GM19372 (cell line): ENCODE measurements at regions not wholly inside any gene's neighbourhood (a gene's known extent, or its start where the extent isn't known, plus 50 kb on each side); places are given as distances from the start of the nearest gene placed in this dataset.

Experiments used
- ATAC-seq: cut with Tn5 transposase; IDR thresholded peaks from one replicate; pipeline ENCODE4 v1.9.1; 2021; ENCODE audit warnings: mild to moderate bottlenecking, low read depth, moderate library complexity; ENCODE audit not compliant: unreplicated experiment

DNA sequence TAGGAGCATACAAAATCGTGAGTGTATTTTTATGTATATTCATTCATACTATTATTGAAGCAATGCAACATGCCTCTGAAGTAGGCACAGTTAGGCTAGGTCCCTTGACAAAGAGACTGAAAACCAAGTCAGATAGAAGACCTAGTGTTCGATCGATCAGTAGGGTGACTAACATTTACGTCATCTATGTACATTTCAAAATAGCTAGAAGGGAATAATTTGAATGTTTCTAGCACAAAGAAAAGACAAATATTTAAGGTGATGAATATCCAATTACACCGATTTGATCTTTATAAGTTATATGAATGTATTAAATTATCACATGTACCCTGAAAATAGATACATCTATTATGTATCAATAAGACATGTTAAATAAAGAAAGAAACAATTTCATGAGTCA, 610.1 kb downstream of the TOX3 start:
- ATAC-seq = no peak

DNA sequence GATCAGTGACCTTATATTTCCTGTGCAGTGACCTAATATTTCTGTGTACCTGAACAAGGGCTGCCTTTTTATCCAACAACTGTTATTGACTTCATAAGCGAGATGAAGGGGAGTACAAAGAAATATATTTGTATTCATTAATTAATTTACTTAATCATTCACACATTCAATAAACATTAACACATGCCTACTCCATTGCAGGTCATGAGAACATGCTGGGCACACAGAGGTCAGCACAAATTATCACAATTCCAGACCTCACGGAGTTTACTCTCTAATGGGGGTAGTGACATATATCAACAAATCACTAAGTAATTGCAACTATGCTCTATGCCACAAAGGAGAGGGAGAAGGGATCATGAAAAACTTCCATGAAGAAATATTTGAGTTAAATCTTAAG, 614.6 kb downstream of the TOX3 start:
- no peak for ATAC-seq

DNA sequence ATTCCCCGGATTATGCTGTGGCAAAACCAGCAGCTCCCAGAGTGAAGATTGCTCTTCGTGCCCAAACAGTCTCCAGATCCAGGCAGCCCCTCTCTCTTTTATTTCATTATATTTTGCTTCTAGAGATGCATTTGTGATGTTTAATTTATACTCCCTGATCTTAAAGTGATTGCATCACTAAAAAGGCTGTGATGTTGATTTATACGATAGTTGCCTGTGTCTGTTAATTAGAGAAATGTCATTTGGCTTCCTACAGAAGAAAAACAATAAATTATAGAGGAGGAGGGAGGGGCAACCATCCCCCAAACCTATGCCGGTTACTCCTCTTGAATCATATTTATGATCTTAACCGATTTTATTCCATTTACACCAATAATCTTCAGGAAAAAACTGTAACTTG, 615.3 kb downstream of the TOX3 start:
- no peak for ATAC-seq

DNA sequence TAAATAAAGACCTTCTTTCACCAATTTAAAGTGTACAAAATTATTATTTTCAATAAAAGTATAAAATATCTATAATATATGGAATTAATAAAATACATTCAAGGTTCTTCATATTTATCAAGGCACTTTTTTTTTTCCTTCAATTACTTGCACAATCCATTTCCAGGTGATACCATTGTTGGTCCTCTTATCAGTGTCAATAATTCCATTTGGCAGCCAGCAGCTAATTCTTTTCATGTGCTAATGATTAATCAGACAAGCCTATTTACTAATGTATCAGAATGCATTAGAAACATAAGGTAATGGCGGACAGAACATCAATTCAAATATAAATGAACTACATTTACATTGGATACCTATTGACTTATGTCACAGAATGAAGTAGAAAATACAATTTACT, 622.2 kb downstream of the TOX3 start:
- no peak for ATAC-seq

DNA sequence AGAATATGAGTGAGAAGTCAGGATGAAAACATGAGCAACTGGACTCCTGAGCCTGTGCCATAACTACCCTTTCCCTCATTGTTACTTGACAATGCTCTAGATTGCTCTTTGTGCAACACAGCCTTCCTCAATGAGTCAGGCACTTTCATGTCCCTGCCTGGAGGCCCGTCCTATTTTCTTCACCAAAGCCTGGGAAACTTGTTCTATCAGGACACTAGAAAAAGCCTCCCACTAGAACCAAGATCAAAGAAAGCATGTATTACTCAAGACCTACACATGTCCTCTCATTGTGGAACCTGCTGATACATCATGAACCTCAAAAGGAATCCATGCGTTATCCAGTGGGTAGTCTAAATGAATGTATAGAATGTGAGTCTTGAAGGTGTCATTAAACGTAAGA, 624.5 kb downstream of the TOX3 start:
- ATAC-seq = no peak

DNA sequence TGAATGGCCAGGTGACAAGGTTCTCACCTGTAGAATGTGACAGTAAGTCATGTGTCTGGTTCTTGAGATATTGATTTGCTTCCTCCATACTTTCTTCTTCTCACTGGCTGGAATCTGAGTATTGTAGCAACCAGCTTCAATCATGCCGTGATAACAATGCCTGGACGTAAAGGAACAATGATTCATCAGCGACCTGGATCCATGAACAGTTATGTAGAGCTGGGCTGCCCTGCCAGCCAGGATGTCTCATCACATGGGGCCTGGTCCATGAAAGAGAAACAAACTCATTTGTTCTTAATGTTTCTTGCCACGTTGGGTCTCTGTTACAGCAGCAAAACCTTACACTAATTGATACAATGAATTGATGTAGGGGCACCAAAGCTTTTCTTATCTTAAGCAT, 627.2 kb downstream of the TOX3 start:
- no peak for ATAC-seq

DNA sequence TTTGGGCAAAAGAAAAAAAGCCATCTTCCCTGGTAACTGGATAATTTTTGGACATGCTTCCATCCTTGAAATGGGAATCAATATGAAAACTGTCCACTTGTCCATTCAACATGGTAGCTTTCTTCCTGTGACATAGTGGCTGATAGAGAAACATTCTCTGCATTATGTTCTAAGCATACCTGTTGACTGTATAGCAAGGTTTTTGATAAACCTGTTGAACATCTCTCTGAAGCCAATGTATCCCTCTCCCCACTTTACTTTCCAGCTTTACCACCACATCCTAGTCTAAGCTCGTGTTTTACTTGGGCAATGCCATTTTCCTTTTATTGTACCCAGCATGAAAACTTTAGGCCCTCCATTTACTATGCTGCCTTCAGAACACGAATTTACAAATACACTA, 630.1 kb downstream of the TOX3 start:
- no peak for ATAC-seq

DNA sequence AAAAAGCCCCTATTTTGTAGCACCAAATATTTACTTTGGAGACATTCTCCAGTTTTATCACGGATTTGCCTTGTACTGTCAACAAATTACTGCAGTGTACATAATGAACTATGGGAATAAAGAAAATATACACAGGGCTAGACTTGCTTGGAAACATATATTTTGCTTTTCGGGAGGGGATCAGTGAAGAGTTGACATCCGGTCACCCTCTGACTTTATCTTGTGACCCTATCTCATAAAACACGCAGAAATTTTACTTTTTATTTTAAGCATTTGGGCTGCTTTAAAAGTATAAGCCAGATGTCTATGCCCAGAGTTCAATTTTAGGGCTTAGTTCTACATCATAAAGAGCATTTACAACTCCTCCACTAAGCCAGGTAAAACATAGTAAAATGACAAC, 630.7 kb downstream of the TOX3 start:
- no peak for ATAC-seq

DNA sequence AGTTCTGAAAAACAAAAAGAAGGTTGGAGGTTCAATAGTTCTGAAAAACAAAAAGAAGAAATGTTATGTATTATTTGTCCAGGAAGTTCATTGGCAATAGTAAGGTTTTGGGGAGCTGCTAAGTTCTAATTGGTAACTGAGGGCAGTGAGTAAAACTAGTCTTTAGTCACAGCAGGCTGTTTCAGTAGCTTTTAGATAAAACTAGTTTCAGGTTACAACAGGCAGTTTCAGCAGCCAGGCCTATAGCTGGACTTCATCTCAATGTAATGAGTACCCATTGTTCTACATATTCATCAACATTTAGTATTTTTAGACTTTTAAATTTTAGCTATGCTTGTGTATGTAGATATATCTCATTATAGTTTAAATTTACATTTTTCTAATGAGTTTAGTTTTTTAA, 639.3 kb downstream of the TOX3 start:
- no peak for ATAC-seq

DNA sequence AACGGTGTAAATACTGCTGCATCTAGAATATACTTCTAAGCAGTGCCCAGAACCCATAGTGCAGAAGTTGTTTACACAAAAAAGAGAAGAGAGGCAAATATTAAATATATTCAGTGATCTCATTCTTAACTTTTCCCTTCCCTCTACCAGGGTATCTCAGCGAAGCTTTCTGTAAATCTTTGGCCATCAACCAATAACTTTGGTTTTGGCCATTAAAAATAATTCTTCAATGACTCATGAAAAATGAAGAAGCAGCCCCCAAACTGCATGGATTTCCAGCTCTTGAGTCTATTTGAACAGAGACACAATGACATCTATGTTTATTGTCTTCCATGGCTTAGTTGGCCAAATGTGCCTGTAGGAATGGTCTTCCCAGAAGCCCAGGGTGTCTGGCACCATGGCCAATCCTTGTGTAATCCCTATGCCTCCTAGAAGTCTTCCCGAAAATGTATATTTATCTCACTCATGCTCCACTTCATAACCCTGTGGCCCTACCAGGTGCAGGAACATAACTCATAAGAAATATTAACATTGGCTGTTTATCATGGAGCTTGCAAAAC, 646.6 kb downstream of the TOX3 start:
- no peak for ATAC-seq

DNA sequence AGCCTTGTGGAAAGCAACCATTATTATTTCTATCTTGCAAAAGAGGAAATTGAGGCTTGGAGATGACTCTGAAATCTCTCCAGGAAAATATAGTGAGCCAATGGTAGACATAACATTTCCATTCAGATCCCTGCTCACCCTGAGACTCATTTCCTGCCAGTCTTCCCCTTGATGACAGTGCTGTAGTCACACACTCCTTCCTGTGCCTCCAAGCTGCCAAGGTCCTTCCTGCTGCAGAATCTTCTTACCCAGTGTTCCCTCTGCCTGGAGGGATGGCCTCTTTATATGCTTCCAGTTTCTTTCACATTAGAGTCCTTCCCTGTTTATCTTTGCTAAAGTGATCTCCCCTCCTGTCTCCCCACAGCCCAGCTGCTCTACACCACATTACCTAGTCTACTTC, 648.1 kb downstream of the TOX3 start:
- ATAC-seq = no peak

DNA sequence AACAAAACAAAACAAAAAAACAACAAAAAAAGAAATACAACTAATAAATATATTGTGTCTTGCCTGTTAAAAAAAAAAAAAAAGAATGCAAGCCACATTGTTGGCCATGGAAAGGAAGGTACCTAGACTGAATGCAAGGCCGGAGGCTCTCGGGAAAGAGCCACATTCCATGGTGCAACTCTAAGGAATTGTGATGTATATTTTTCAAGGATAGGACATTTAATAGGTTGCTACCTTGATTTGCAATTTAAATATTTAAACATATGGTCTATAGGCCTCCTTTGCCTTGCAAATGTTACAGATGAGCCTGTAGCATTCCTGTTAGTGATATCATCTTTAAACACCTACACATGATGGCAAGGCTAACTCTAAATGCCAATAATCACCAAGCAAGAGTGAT, 650.9 kb downstream of the TOX3 start:
- ATAC-seq = no peak

DNA sequence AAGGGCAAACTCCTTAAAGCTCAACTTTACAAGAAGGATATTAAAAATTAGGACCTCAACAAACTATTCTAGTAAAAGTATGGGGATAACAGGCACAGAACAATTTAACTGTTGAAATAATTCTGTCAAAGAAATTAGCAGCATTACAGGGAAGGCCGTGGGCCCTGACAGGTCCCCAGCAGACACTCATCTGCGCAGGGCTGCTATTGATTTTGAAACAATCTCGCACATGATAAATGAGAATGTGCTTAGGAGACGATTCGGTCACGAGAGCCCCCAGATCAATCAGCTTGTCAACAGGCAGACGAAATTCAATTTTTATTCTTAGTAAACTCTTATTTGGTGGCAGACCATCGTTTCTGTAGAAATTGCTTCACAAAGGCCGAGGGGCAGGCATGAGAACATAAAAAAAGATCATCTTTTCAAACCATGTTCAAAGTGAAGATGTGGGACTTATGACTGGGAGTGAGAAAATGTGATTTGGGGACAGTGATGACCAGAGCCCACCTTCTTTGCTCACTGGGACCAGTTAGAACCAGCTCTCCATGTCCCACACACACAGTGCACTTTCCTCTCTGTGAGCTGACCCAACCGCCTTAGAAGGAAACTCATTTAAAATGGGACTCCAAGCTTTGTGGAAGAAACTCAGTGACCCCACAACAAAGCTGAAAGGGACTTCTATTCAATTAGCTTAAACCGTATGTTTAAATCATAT, 654.5 kb downstream of the TOX3 start:
- no peak for ATAC-seq

DNA sequence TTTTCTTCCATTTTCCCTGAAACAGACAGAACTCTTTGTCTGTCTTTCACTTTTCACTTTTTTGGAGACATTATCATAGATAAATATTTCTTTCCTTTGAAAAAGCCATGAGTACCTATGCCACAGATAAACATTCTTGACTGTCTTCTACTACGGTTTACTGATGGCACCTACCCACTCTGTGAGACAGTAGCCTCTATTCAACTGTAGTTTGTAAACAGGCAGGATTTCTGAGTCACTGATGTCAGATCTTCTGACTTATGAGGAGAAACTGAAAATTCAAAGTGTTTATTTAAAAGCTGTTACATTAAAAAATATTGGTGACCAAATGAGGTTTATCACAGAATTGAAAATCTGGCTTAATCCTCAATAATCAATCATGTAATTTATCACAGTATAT, 658.4 kb downstream of the TOX3 start:
- ATAC-seq = no peak

DNA sequence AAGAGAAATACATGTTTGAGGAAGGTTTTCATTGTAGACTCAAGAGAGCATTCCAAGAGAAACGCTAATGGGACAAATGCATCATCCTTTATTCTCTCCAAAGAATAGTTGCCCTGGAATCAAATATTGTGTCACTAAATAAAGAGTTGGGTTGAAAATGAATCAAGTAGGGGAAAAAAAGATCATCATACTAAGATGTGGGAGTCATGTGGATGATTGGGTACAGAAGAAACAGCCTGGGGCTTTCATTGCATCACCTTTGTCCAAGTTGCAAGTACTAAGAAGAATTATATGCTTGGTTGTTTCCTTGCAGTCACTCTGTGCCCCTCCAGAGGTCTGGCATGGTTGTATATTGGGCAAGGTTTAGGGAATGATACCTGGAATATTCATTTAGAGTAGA, 658.9 kb downstream of the TOX3 start:
- no peak for ATAC-seq

DNA sequence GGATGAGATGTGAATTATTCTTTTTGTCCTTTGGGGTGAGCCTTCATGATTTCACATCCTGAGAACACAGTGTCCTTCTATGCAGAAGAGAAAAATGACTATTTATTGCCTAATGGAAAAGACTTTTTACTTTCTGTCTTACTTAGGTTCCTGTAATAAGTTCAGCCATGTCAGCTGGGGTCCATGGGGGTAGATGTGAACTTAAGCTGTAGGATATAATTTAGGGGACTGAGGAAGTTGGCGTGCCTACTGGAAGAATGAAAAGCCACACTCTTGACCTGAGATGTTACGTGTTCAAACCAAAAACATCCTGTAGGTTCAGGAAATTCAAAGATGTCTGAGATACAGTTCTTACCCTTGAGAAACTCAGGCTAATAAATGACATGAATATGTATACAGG, 660.5 kb downstream of the TOX3 start:
- no peak for ATAC-seq

DNA sequence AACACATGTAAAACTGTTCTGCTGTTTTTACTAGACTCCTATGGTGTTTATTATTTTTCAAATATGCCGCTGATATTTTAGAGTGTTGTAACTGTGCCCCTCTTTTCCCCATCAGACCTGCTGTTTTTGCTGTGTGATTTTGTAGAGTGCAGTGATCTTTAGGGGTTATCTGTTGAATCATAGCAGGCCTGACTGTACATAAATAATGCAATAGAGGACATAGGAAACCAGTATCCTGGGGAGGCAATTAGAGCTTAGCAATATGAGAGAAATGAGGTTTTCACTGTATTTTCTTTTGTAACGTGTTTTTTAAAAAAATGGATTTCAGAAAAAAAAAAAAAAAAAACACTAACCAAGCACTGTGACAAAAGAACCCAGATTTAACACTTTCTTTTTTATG, 662.2 kb downstream of the TOX3 start:
- ATAC-seq = no peak

DNA sequence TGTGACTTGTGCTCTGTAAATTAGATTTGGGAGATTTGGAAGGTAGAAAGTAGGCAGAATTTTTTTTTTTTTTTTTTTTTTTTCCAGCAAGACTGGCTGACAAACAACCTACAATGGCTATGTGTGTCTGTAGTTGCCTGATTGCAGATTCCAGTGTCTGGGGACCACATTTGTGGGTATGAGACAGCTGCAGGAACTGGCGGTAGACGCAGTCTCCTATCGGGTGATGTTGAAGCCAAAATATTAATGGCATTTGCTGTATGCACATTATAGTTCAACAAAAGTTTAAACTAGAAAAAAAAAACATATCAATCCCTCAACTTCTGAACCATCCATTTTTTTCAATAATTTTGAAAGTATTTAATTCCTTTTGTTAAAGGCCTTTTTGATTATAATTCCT, 665.2 kb downstream of the TOX3 start:
- no peak for ATAC-seq

DNA sequence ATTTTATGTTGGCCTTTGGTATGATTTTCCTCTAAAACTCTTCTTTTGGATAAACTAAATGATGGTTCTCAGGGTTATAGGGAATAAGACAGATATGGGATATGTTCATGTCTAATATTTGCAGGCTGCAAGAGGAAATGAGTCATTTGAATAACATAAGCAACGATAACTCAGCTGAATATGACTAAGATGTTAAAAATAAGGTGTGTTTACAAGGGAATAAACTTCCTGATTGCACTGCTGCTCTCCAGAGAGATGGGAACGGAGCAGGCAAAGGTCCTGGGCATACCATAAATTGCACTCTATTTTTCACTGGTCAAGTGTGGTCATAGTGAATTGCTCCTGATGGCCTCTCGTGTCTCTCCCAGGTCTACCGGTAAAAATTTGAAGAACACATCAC, 666.2 kb downstream of the TOX3 start:
- no peak for ATAC-seq

DNA sequence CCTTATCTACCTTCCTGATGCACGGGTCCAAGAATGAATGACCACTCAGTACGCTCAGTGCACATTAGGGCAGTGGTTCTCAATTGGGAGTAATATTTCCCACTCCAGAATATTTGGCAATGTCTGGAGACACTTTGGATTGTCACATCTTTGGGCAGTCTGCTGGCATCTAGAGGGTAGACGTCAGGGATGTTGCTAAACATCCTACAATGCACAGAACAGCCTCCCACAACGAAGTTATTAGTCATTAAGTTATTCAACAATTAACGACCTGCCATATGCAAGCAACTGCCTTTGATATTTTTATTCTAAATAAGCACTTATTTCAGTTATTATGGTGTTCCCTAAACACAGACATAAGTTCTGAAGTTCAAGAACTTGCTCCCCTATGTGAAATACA, 669.3 kb downstream of the TOX3 start:
- ATAC-seq = no peak

DNA sequence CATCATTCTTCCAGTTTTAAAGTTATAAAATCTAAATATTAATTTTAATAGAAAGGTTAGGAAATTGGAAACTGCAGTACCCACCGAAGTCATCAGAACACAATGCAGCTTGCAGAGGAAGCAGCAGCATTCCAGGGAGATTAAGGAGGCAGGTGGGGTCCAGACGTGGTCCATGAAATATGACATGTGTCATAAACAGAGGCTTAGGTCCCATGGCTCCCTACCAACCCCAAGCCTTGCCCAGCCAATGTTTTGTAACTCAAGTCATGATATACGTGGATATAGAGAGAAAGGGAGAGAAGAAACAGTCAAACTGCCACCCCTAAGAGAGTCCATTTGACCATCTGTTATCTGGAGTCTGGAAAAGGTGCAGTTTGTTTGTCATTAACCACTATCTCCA, 670.0 kb downstream of the TOX3 start:
- ATAC-seq = no peak

DNA sequence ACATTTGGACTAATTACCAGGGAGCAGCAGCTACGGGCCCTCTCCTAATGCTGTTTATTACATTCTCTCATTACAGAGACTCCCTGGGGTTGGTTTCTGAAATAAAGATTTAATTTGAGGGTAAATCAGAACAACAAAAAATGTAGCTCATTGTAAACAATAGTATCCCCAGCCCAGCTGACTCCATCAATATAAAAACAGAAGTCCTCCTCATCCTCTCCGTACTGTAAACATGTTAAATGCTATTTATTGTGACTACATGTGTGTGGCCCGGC, 670.4 kb downstream of the TOX3 start:
- ATAC-seq = no peak
